ENCODE measurements at regions not wholly inside any gene's neighbourhood (a gene's known extent, or its start where the extent isn't known, plus 50 kb on each side); places are given as distances from the start of the nearest gene placed in this dataset.
"Not testable (repeated sequence)": the region's sequence is repeated elsewhere in the genome, so short reads cannot be mapped to it uniquely, and the experiment has no call there.

- ATAC-seq = no peak
- intact Hi-C loops (cut with micrococcal nuclease) = loop anchor here (10.0 kb wide), 1 partner anchor 98 kb away; no protein-coding TSS in a partner anchor
- no peak for DNase-seq
Observed at GRCh38 chr3:194872669-194872977, 186.9 kb downstream of the FAM43A start.

- intact Hi-C loops (cut with micrococcal nuclease) = loop anchor here (10.0 kb wide), 1 partner anchor 99 kb away; no protein-coding TSS in a partner anchor
- DNase-seq, ATAC-seq: not testable (repeated sequence)
Observed at GRCh38 chr3:194873474-194873873, 187.8 kb downstream of the FAM43A start.

GRCh38 chr3:194874206-194874605 lies 188.5 kb downstream of the FAM43A start:
- ATAC-seq (no peak), DNase-seq (no peak)
- intact Hi-C loops (cut with micrococcal nuclease) = loop anchor here (10.0 kb wide), 1 partner anchor 99 kb away; no protein-coding TSS in a partner anchor

GRCh38 chr3:194874783-194875182 lies 189.1 kb downstream of the FAM43A start:
- intact Hi-C loops (cut with micrococcal nuclease) = loop anchor here (10.0 kb wide), 1 partner anchor 100 kb away; no protein-coding TSS in a partner anchor

GRCh38 chr3:194875581-194876402 lies 190.1 kb downstream of the FAM43A start:
- no peak for DNase-seq
- ATAC-seq = no peak
- intact Hi-C loops (cut with micrococcal nuclease) = loop anchor here (10.0 kb wide), 1 partner anchor 101 kb away; no protein-coding TSS in a partner anchor

More at GRCh38 chr3:194874783-194875182, 189.1 kb downstream of the FAM43A start:
- DNase-seq = no peak
- ATAC-seq = no peak

GRCh38 chr3:194876403-194877095 lies 190.9 kb downstream of the FAM43A start:
- intact Hi-C loops (cut with micrococcal nuclease) = loop anchor here (10.0 kb wide), 1 partner anchor 102 kb away; no protein-coding TSS in a partner anchor
- ATAC-seq (no peak), DNase-seq (no peak)

GRCh38 chr3:194877291-194878119 lies 191.8 kb downstream of the FAM43A start:
- intact Hi-C loops (cut with micrococcal nuclease) = loop anchor here (10.0 kb wide), 1 partner anchor 103 kb away; no protein-coding TSS in a partner anchor
- ATAC-seq (peak; percentile 22), DNase-seq (no peak)

- ATAC-seq (peak; percentile 35), DNase-seq (peak; percentile 56)
- intact Hi-C loops (cut with micrococcal nuclease) = loop anchor here (10.0 kb wide), 1 partner anchor 105 kb away; no protein-coding TSS in a partner anchor
Observed at GRCh38 chr3:194879126-194879877, 193.6 kb downstream of the FAM43A start.

- intact Hi-C loops (cut with micrococcal nuclease) = loop anchor here (10.0 kb wide), 1 partner anchor 105 kb away; no protein-coding TSS in a partner anchor
- DNase-seq (peak; percentile 81), ATAC-seq (peak; percentile 82)
Observed at GRCh38 chr3:194879991-194880939, 194.6 kb downstream of the FAM43A start.

GRCh38 chr3:194880940-194881925 lies 195.6 kb downstream of the FAM43A start:
- intact Hi-C loops (cut with micrococcal nuclease) = no loop called here
- ATAC-seq = peak; percentile 2
- DNase-seq = no peak

- ATAC-seq (peak; percentile 41), DNase-seq (peak; percentile 43)
- intact Hi-C loops (cut with micrococcal nuclease) = no loop called here
Observed at GRCh38 chr3:194884649-194885315, 199.1 kb downstream of the FAM43A start.

GRCh38 chr3:194885766-194886165 lies 200.1 kb downstream of the FAM43A start:
- DNase-seq = no peak
- no peak for ATAC-seq
- intact Hi-C loops (cut with micrococcal nuclease) = no loop called here

- intact Hi-C loops (cut with micrococcal nuclease) = no loop called here
- no peak for ATAC-seq
- no peak for DNase-seq
Observed at GRCh38 chr3:194886836-194887235, 201.2 kb downstream of the FAM43A start.

- ATAC-seq; DNase-seq; intact Hi-C loops (cut with micrococcal nuclease): not testable (repeated sequence)
Observed at GRCh38 chr3:194888062-194888461, 202.4 kb downstream of the FAM43A start.

GRCh38 chr3:194888916-194889315 lies 203.2 kb downstream of the FAM43A start:
- ATAC-seq (no peak), DNase-seq (no peak)
- intact Hi-C loops (cut with micrococcal nuclease) = no loop called here

GRCh38 chr3:194890091-194890490 lies 204.4 kb downstream of the FAM43A start:
- intact Hi-C loops (cut with micrococcal nuclease) = no loop called here
- no peak for ATAC-seq
- DNase-seq = no peak
